HG03108 (cell line): ENCODE measurements at regions not wholly inside any gene's neighbourhood (a gene's known extent, or its start where the extent isn't known, plus 50 kb on each side); places are given as distances from the start of the nearest gene placed in this dataset.

Source experiments
- ATAC-seq: cut with Tn5 transposase; IDR thresholded peaks from one replicate; pipeline ENCODE4 v1.9.1; 2021; ENCODE audit warnings: moderate library complexity; ENCODE audit not compliant: unreplicated experiment

DNA sequence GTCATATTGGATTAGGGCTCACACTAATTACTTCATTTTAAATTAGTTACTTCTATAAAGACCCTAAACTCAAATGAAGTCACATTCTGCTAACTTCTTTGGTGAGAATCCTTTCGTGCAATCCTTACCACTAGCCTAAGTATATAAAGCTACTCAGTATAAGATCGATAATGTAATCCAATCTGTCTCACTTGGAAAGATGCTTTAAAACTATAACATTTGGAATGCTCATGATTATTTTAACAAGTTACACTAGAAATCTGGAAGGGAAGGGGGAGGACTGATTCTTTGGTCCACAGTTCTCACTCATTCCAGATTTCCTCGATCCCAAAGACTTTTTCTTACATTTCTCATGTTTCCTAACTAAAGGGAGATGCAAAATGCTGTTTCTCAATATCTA lies 336.4 kb upstream of the SLIT2 start:
- ATAC-seq: no peak

DNA sequence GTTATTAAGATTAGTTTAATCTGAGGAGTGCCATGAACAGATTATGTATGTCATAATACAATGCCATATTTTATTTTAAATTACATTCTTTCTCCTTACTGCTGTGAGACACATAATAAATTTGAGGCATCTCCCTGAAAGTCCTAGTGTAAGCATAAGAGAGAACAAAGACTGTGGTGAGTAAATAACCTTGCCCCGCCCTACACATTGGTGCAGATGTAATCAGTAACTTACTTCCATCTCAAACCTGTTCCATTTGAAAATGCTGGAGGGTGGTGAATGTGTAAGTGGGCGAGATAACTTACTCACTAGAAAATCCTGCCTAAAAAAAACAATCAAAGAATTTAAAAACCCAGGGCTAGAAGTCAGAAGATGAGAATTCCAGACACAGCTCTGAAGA lies 338.1 kb upstream of the SLIT2 start:
- ATAC-seq: no peak

DNA sequence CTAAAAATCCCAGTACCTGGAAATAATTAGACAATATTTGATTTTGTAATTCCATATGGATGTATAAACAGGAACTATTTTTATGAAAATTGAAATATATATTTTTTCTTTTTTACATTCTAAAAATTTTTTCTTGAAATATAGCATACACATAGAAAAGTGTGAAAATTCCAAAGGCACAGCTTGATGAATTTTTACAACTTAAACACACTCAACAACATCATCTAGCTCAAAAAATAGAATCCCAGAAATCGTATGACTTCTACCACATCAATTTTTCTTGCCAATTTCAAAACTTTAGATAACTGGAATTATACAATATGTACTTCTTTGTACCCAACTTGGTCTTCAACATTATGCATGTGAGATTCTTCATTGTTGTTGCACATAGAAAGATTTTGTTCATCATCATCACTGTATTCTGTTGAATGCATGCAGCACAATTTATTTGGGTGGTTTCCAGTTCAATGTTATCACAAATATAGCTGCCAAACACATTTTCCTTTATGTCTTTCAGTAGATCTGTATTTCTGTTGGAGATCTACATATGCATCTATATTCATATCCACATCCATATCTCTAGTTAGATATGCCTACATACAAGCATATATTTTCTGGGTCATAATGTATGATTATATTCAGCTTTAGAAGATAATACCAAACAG lies 340.7 kb upstream of the SLIT2 start:
- no peak for ATAC-seq

DNA sequence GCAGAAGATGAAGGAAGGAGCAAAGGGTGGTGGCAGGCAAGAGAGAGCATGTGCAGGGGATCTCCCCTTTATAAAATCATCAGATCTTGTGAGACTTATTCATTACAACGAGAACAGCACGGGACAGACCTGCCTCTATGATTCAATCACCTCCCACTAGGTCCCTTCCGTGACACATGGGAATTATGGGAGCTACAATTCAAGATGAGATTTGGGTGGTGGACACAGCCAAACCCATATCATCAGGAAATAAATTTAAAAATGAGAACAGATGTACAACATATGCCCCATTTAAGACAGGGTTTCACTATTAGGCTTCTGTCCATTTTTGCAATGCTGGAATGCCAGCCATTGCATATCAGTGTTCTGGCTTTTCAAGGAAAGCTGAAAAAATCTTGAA lies 346.7 kb upstream of the SLIT2 start:
- ATAC-seq: no peak

GRCh38 chr4:19888587-19888986 lies 363.1 kb upstream of the SLIT2 start:
- ATAC-seq: no peak

DNA sequence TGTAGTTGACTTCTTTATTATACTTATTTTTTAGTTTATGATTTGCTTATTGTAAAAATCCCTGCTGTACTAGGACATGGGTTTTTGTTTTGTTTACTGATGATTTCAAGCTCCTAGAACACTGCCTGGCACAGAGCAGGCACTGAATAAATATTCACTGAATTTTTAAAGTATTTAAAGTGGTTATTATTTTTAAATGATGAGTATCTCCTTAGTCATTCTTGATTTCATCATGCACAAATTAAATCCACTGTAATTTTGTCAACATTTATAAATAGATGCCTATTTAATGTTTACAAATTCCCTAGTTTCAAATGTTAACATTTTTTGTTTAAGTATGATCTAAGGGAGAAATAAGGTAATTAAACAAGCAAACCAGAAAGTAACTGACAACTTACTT lies 367.9 kb upstream of the SLIT2 start:
- no peak for ATAC-seq

DNA sequence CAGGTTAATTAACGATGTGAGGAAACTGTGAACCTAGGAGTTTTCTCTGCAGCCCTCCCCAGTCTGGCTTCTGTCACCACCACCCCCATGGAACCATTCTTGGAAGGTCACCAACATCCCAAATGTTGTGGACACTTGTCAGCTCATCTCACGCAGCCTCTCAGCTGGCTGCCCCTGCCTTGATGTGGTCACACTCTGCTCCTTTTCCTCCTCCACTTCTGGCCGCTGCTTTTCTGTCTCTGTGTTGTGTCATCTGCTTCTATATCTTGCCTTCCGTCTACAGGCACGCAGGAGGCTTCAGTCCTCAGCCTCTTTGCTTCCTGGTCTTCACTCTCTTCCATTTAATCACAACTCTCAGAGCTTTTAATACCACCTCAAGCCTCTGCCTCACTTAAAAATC lies 371.5 kb upstream of the SLIT2 start:
- no peak for ATAC-seq

DNA sequence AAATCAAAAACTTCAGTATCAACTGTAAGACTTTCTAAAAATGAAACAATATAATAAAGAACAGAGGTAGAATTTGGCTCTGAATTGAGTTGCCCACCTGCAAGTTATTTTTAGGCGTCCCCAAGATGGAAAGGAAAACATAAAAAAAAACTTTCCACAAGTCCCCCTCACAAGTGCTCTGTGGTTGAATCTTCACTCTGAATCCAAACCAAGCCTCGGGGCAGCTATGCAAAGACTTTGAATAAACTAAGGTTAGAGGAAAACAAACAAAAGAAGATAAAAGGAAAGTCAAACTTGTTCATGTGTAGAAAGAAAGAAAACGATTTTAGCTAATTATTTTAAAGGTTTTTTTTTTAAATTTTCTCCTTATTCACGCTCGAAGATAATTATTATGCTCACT lies 372.4 kb upstream of the SLIT2 start:
- ATAC-seq: no peak

- no peak for ATAC-seq
Measured at GRCh38 chr4:19857991-19858390, 393.7 kb upstream of the SLIT2 start.

GRCh38 chr4:19857380-19857779 lies 394.3 kb upstream of the SLIT2 start:
- no peak for ATAC-seq

DNA sequence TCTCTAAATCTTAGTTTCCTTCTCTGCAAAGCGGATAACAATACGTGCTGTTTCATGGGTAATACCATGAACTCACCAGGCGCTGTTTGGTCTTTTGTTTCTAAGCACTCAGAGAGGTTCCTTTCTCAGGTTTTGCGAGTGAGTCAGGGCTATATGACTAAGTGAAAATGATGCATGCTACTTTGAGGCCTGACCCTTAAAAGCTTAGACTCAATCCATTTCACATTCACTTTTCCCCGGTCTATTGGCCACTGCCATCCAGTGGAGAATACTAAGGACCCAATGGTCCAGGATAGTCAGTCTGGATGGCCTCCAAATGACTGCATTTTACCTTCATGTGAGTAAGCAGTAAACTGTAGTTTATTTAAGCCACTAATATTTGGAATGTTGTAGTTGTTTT lies 400.8 kb upstream of the SLIT2 start:
- no peak for ATAC-seq

GRCh38 chr4:19844446-19844845 lies 407.3 kb upstream of the SLIT2 start:
- no peak for ATAC-seq

- no peak for ATAC-seq
Measured at GRCh38 chr4:19842471-19842870, 409.2 kb upstream of the SLIT2 start.

GRCh38 chr4:19838858-19839257 lies 412.8 kb upstream of the SLIT2 start:
- ATAC-seq: no peak

- ATAC-seq: no peak
Measured at GRCh38 chr4:19835429-19835828, 416.3 kb upstream of the SLIT2 start.

- no peak for ATAC-seq
Measured at GRCh38 chr4:19832411-19832810, 419.3 kb upstream of the SLIT2 start.

- no peak for ATAC-seq
Measured at GRCh38 chr4:19831644-19832285, 419.9 kb upstream of the SLIT2 start.

GRCh38 chr4:19829101-19829500 lies 422.6 kb upstream of the SLIT2 start:
- ATAC-seq: no peak

GRCh38 chr4:19823781-19824180 lies 427.9 kb upstream of the SLIT2 start:
- no peak for ATAC-seq

DNA sequence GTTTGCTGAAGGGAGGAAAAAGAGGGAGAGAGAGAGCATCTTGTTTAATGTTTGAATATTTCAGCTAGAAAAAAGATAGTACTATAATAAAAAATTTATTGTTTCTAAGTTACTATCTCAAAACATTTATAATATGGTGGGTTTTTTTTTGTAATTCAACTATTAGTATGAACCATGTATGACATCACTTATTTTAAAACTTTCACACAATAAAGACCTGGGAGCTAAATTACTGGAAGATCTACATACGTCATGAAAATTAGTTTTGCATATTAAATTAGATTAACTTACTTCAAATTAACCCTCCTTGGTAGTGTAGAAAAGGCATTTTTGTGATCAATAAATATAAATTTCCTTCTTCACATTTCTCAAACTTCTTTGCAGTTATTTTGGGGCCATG lies 432.0 kb upstream of the SLIT2 start:
- ATAC-seq: no peak

GRCh38 chr4:19809989-19810388 lies 441.7 kb upstream of the SLIT2 start:
- ATAC-seq: no peak

DNA sequence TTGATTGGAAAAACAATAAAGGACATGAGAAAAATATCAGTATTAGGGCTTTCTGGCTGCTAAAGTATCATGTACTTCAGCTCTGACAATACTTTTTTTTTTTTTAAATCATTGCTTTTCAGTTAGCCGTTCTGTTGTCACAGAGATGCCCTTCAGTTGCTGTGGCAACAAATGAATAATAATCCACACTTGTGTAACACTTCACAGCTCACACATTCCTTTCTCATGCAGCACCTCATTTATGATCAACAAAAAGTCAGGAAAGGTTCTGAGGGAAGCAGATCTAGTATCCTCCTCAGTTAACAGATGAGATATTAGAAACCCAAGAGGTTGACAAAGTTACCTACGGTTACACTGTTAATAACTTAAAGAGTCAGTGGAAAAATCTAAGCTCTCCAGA lies 444.2 kb upstream of the SLIT2 start:
- no peak for ATAC-seq

GRCh38 chr4:19806865-19807264 lies 444.8 kb upstream of the SLIT2 start:
- no peak for ATAC-seq
